Subcutaneous abdominal adipose tissue (tissue), 5 donors: ENCODE measurements at regions not wholly inside any gene's neighbourhood (a gene's known extent, or its start where the extent isn't known, plus 50 kb on each side); places are given as distances from the start of the nearest gene placed in this dataset.

ENCODE experiments used
- H3K27ac ChIP-seq: one replicate; pipeline ENCODE4 v1.7.0; 2013; ENCODE audit warnings: low read depth, mild to moderate bottlenecking, inconsistent platforms, low read length, moderate library complexity
- H3K27me3 ChIP-seq, 5 donors: one replicate each; pipeline ENCODE4 v1.7.0; 2013; ENCODE audit warnings: low read length in 5 of 5, inconsistent platforms in 1 of 5; ENCODE audit not compliant: control insufficient read depth in 5 of 5, insufficient read depth in 4 of 5
- H3K36me3 ChIP-seq, 5 donors: one replicate each; pipeline ENCODE4 v1.7.0; 2013; ENCODE audit warnings: low read length in 5 of 5; ENCODE audit not compliant: control insufficient read depth in 5 of 5, insufficient read depth in 5 of 5
- H3K4me1 ChIP-seq, 5 donors: one replicate each; pipeline ENCODE4 v1.7.0; 2013; ENCODE audit warnings: low read length in 5 of 5, mild to moderate bottlenecking in 3 of 5, moderate library complexity in 1 of 5; ENCODE audit not compliant: control insufficient read depth in 5 of 5, insufficient read depth in 5 of 5
- H3K4me3 ChIP-seq, 5 donors: one replicate each; pipeline ENCODE4 v1.7.0; 2013; ENCODE audit warnings: low read length in 5 of 5, low read depth in 1 of 5
- H3K9ac ChIP-seq, 5 donors: one replicate each; pipeline ENCODE4 v1.7.0; 2013; ENCODE audit warnings: low read length in 5 of 5, mild to moderate bottlenecking in 4 of 5, moderate library complexity in 3 of 5
- H3K9me3 ChIP-seq, 5 donors: one replicate each; pipeline ENCODE4 v1.7.0; 2013; ENCODE audit warnings: low read length in 5 of 5; ENCODE audit not compliant: control insufficient read depth in 5 of 5
- donor health status: healthy.
- donor health status: healthy.
- donor health status: healthy.
- donor health status: healthy.
- donor health status: healthy.

DNA sequence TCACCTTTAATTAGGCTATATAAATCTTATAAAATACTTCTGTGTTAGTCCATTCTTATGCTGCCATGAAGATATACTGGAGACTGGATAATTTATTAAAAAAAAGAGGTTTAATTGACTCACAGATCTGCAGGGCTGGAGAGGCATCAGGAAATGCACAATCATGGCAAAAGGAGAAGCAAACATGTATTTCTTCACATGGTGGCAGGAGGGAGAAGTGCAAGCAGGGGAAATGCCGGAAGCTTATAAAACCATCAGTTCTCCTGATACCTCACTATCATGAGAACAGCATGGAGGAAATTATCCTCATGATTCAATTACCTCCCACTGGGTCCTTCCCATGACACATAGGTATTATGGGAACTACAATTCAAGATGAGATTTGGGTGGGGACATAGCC lies 504.4 kb downstream of the RIT2 start:
- H3K27ac ChIP-seq: no peak overlapping the region
- H3K9me3 ChIP-seq: peaks cover 0 to 3% (median 0%) of the 10 kb centered on the region in 5 donors
- H3K36me3 ChIP-seq: no peaks in the 10 kb centered on the region
- H3K9ac ChIP-seq: no peak overlapping the region
- H3K27me3 ChIP-seq: no peaks in the 10 kb centered on the region
- H3K4me1 ChIP-seq: peaks cover 4 to 22% (median 8%) of the 10 kb centered on the region in 5 donors
- no peak overlapping the region for H3K4me3 ChIP-seq

- Histone ChIP-seq H3K27me3 (no peaks in the 10 kb centered on the region), H3K9me3 (peaks cover 0 to 3% (median 0%) of the 10 kb centered on the region in 5 donors), H3K4me3 (no peak overlapping the region), H3K9ac (no peak overlapping the region), H3K27ac (peak overlapping the region; percentile 43), H3K4me1 (peaks cover 4 to 17% (median 8%) of the 10 kb centered on the region in 5 donors), H3K36me3 (no peaks in the 10 kb centered on the region)
Measured at GRCh38 chr18:42614619-42615293, 500.7 kb downstream of the RIT2 start.

- H3K9ac ChIP-seq: no peak overlapping the region
- no peaks in the 10 kb centered on the region for H3K36me3 ChIP-seq
- no peak overlapping the region for H3K4me3 ChIP-seq
- H3K27ac ChIP-seq: no peak overlapping the region
- peaks cover 4 to 39% (median 14%) of the 10 kb centered on the region in 5 donors for H3K4me1 ChIP-seq
- no peaks in the 10 kb centered on the region for H3K9me3 ChIP-seq
- no peaks in the 10 kb centered on the region for H3K27me3 ChIP-seq
Measured at GRCh38 chr18:42617221-42617620, 498.3 kb downstream of the RIT2 start.

GRCh38 chr18:42619771-42620170 lies 495.7 kb downstream of the RIT2 start:
- peak overlapping the region; percentile 75 for H3K27ac ChIP-seq
- H3K4me3 ChIP-seq: no peak overlapping the region
- H3K27me3 ChIP-seq: no peaks in the 10 kb centered on the region
- no peaks in the 10 kb centered on the region for H3K36me3 ChIP-seq
- peaks cover 1 to 35% (median 12%) of the 10 kb centered on the region in 5 donors for H3K4me1 ChIP-seq
- no peak overlapping the region for H3K9ac ChIP-seq
- no peaks in the 10 kb centered on the region for H3K9me3 ChIP-seq

GRCh38 chr18:42620657-42621056 lies 494.8 kb downstream of the RIT2 start:
- no peaks in the 10 kb centered on the region for H3K9me3 ChIP-seq
- H3K27me3 ChIP-seq: no peaks in the 10 kb centered on the region
- H3K4me3 ChIP-seq: no peak overlapping the region
- peak overlapping the region; percentile 75 for H3K27ac ChIP-seq
- no peaks in the 10 kb centered on the region for H3K36me3 ChIP-seq
- no peak overlapping the region for H3K9ac ChIP-seq
- H3K4me1 ChIP-seq: peaks cover 0 to 31% (median 10%) of the 10 kb centered on the region in 5 donors

- no peak overlapping the region for H3K4me3 ChIP-seq
- H3K9me3 ChIP-seq: no peaks in the 10 kb centered on the region
- H3K27ac ChIP-seq: no peak overlapping the region
- H3K9ac ChIP-seq: no peak overlapping the region
- H3K36me3 ChIP-seq: no peaks in the 10 kb centered on the region
- H3K27me3 ChIP-seq: no peaks in the 10 kb centered on the region
- peaks cover 0 to 27% (median 10%) of the 10 kb centered on the region in 5 donors for H3K4me1 ChIP-seq
Measured at GRCh38 chr18:42623935-42624334, 491.6 kb downstream of the RIT2 start.

DNA sequence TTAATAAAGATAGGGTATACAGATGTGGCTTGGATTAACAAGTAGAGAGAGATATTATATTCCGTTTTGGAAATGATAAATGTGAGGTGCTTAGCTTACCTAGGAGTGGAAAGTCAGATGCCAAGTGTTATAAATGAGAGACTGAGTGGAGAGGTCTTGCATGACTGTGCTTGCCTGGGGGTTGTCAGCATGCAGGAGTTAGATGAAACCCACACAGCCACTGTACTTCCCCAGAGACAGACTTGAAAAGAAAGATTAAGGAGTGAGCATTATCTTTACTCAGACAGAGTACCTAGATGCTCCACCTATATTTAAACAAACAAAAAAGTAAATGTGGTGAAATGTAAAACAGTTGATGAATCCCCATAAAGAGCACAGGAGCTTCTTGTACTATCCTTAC lies 482.7 kb downstream of the RIT2 start:
- Histone ChIP-seq H3K27ac (no peak overlapping the region), H3K4me1 (peaks cover 0 to 15% (median 2%) of the 10 kb centered on the region in 5 donors)

GRCh38 chr18:42635378-42636048 lies 480.0 kb downstream of the RIT2 start:
- Histone ChIP-seq H3K27ac (peak overlapping the region; percentile 96), H3K4me3 (no peak overlapping the region), H3K9me3 (no peaks in the 10 kb centered on the region), H3K36me3 (no peaks in the 10 kb centered on the region), H3K9ac (peak overlapping the region in 3 of 5 donors; percentile 33 to 64 (median 47)), H3K4me1 (peaks cover 0 to 15% (median 2%) of the 10 kb centered on the region in 5 donors), H3K27me3 (no peaks in the 10 kb centered on the region)

More for the DNA sequence above, 482.7 kb downstream of the RIT2 start:
- no peaks in the 10 kb centered on the region for H3K27me3 ChIP-seq
- no peak overlapping the region for H3K9ac ChIP-seq
- H3K36me3 ChIP-seq: no peaks in the 10 kb centered on the region
- no peak overlapping the region for H3K4me3 ChIP-seq
- H3K9me3 ChIP-seq: no peaks in the 10 kb centered on the region

- Histone ChIP-seq H3K9me3 (no peaks in the 10 kb centered on the region), H3K4me3 (no peak overlapping the region), H3K27me3 (no peaks in the 10 kb centered on the region), H3K27ac (peak overlapping the region; percentile 96), H3K4me1 (peaks cover 0 to 15% (median 2%) of the 10 kb centered on the region in 5 donors), H3K36me3 (no peaks in the 10 kb centered on the region), H3K9ac (no peak overlapping the region)
Measured at GRCh38 chr18:42636309-42636708, 479.2 kb downstream of the RIT2 start.

- H3K4me1 ChIP-seq: peaks cover 0 to 13% (median 2%) of the 10 kb centered on the region in 5 donors
- H3K36me3 ChIP-seq: no peaks in the 10 kb centered on the region
- H3K9ac ChIP-seq: no peak overlapping the region
- H3K9me3 ChIP-seq: no peaks in the 10 kb centered on the region
- H3K27me3 ChIP-seq: no peaks in the 10 kb centered on the region
- H3K4me3 ChIP-seq: no peak overlapping the region
- no peak overlapping the region for H3K27ac ChIP-seq
Measured at GRCh38 chr18:42640160-42640559, 475.3 kb downstream of the RIT2 start.
